GM12864 (cell line): ENCODE measurements at regions not wholly inside any gene's neighbourhood (a gene's known extent, or its start where the extent isn't known, plus 50 kb on each side); places are given as distances from the start of the nearest gene placed in this dataset.

Source experiments
- DNase-seq: peaks from one replicate; pipeline ENCODE4 v3.0.0-alpha.2; 2011; ENCODE audit warnings: low read depth
- H3K4me3 ChIP-seq: 2 replicates; pipeline ENCODE4 v1.5.1; 2011; ENCODE audit warnings: mild to moderate bottlenecking, low read depth, low read length, control low read depth
- CTCF ChIP-seq: IDR thresholded peaks from 2 replicates; pipeline ENCODE4 v1.5.1; 2011; ENCODE audit warnings: low read depth, mild to moderate bottlenecking, moderate library complexity, low read length, control low read depth, inconsistent platforms; ENCODE audit errors: missing control alignments

GRCh38 chr5:113875096-113875495 lies 361.6 kb downstream of the YTHDC2 start:
- DNase-seq = no peak
- TF ChIP-seq CTCF = no peak
- H3K4me3 ChIP-seq = no peak overlapping the region

- H3K4me3 ChIP-seq = no peak overlapping the region
- DNase-seq = no peak
- no peak for TF ChIP-seq CTCF
These were observed 378.0 kb downstream of the YTHDC2 start for GRCh38 chr5:113891491-113891890.

GRCh38 chr5:113896789-113897188 lies 383.3 kb downstream of the YTHDC2 start:
- no peak for DNase-seq
- no peak for TF ChIP-seq CTCF
- H3K4me3 ChIP-seq = no peak overlapping the region

GRCh38 chr5:113897748-113898147 lies 384.3 kb downstream of the YTHDC2 start:
- TF ChIP-seq CTCF = no peak
- DNase-seq = no peak
- no peak overlapping the region for H3K4me3 ChIP-seq

GRCh38 chr5:113900141-113900540 lies 386.6 kb downstream of the YTHDC2 start:
- no peak for DNase-seq
- no peak overlapping the region for H3K4me3 ChIP-seq
- TF ChIP-seq CTCF = no peak

GRCh38 chr5:113900816-113901215 lies 387.3 kb downstream of the YTHDC2 start:
- DNase-seq = no peak
- no peak overlapping the region for H3K4me3 ChIP-seq
- no peak for TF ChIP-seq CTCF

GRCh38 chr5:113901718-113902117 lies 388.2 kb downstream of the YTHDC2 start:
- no peak overlapping the region for H3K4me3 ChIP-seq
- TF ChIP-seq CTCF = no peak
- no peak for DNase-seq
